ENCODE measurements at regions not wholly inside any gene's neighbourhood (a gene's known extent, or its start where the extent isn't known, plus 50 kb on each side); places are given as distances from the start of the nearest gene placed in this dataset.

GRCh38 chrX:109914114-109914849, 88.6 kb upstream of the TMEM164 start:
- peak; percentile 96 for FAIRE-seq
- no peaks in the 10 kb centered on the region for H3K27me3 ChIP-seq (ENCODE audit: insufficient read depth, low read length)

GRCh38 chrX:109918753-109919152, 84.2 kb upstream of the TMEM164 start:
- no peaks in the 10 kb centered on the region for H3K36me3 ChIP-seq (ENCODE audit: insufficient read depth, low read length)
- H3K9me3 Mint-ChIP-seq (ENCODE audit: unreplicated experiment), result no peaks in the 10 kb centered on the region
- TF ChIP-seq EZH2 (IDR thresholded peaks at IDR 0.05; ENCODE audit: insufficient read depth, low read length), result no peak
- no peak for TF ChIP-seq CTCF (IDR thresholded peaks at IDR 0.05; ENCODE audit: insufficient read depth, low read depth, low read length)
- H3K4me3 Mint-ChIP-seq (ENCODE audit: unreplicated experiment), result no peak overlapping the region
- no peak for FAIRE-seq
- H3K9ac ChIP-seq (ENCODE audit: low read length), result no peak overlapping the region
- no peak overlapping the region for H3K27ac ChIP-seq (ENCODE audit: low read depth, low read length)
- no peaks in the 10 kb centered on the region for H3K27me3 ChIP-seq (ENCODE audit: insufficient read depth, low read length)
- H2AFZ ChIP-seq (ENCODE audit: low read depth, low read length), result no peak overlapping the region
- H3K27me3 Mint-ChIP-seq (ENCODE audit: low read depth, unreplicated experiment), result no peaks in the 10 kb centered on the region
- no peaks in the 10 kb centered on the region for H3K79me2 ChIP-seq (ENCODE audit: insufficient read depth, low read length)
- H3K9me3 ChIP-seq (ENCODE audit: insufficient read depth, low read depth, low read length), result no peaks in the 10 kb centered on the region
- no peaks in the 10 kb centered on the region for H3K36me3 Mint-ChIP-seq (ENCODE audit: low read depth, unreplicated experiment)
- no peak overlapping the region for H3K4me2 ChIP-seq (ENCODE audit: low read length)
- no peaks in the 10 kb centered on the region for H3K4me1 ChIP-seq (ENCODE audit: insufficient read depth, low read length)
- no peaks in the 10 kb centered on the region for H4K20me1 ChIP-seq (ENCODE audit: insufficient read depth, low read length)
- no peaks in the 10 kb centered on the region for H3K4me1 Mint-ChIP-seq (ENCODE audit: low read depth, unreplicated experiment)
- H3K4me3 ChIP-seq (ENCODE audit: insufficient read depth, low read depth, low read length), result no peak overlapping the region
- no peak overlapping the region for H3K27ac Mint-ChIP-seq (ENCODE audit: unreplicated experiment)
- DNase-seq (ENCODE audit: low read depth), result no peak

More at GRCh38 chrX:109914114-109914849, 88.6 kb upstream of the TMEM164 start:
- no peaks in the 10 kb centered on the region for H3K79me2 ChIP-seq (ENCODE audit: insufficient read depth, low read length)
- no peak for DNase-seq (ENCODE audit: low read depth)
- no peak overlapping the region for H2AFZ ChIP-seq (ENCODE audit: low read depth, low read length)
- no peaks in the 10 kb centered on the region for H3K4me1 ChIP-seq (ENCODE audit: insufficient read depth, low read length)
- Mint-ChIP-seq H3K9me3 (ENCODE audit: unreplicated experiment) (no peaks in the 10 kb centered on the region), H3K4me1 (ENCODE audit: low read depth, unreplicated experiment) (no peaks in the 10 kb centered on the region), H3K36me3 (ENCODE audit: low read depth, unreplicated experiment) (no peaks in the 10 kb centered on the region), H3K27ac (ENCODE audit: unreplicated experiment) (no peak overlapping the region), H3K27me3 (ENCODE audit: low read depth, unreplicated experiment) (no peaks in the 10 kb centered on the region), H3K4me3 (ENCODE audit: unreplicated experiment) (no peak overlapping the region)
- no peak overlapping the region for H3K9ac ChIP-seq (ENCODE audit: low read length)
- no peaks in the 10 kb centered on the region for H4K20me1 ChIP-seq (ENCODE audit: insufficient read depth, low read length)
- no peaks in the 10 kb centered on the region for H3K36me3 ChIP-seq (ENCODE audit: insufficient read depth, low read length)
- no peak overlapping the region for H3K4me2 ChIP-seq (ENCODE audit: low read length)
- H3K4me3 ChIP-seq (ENCODE audit: insufficient read depth, low read depth, low read length), result no peak overlapping the region
- H3K27ac ChIP-seq (ENCODE audit: low read depth, low read length), result no peak overlapping the region
- TF ChIP-seq EZH2 (IDR thresholded peaks at IDR 0.05; ENCODE audit: insufficient read depth, low read length), result no peak
- no peak for TF ChIP-seq CTCF (IDR thresholded peaks at IDR 0.05; ENCODE audit: insufficient read depth, low read depth, low read length)
- H3K9me3 ChIP-seq (ENCODE audit: insufficient read depth, low read depth, low read length), result no peaks in the 10 kb centered on the region

- Mint-ChIP-seq H3K36me3 (ENCODE audit: low read depth, unreplicated experiment) (no peaks in the 10 kb centered on the region), H3K9me3 (ENCODE audit: unreplicated experiment) (no peaks in the 10 kb centered on the region), H3K27me3 (ENCODE audit: low read depth, unreplicated experiment) (no peaks in the 10 kb centered on the region), H3K4me3 (ENCODE audit: unreplicated experiment) (no peak overlapping the region), H3K4me1 (ENCODE audit: low read depth, unreplicated experiment) (no peaks in the 10 kb centered on the region), H3K27ac (ENCODE audit: unreplicated experiment) (no peak overlapping the region)
- Histone ChIP-seq H4K20me1 (ENCODE audit: insufficient read depth, low read length) (no peaks in the 10 kb centered on the region), H3K27ac (ENCODE audit: low read depth, low read length) (no peak overlapping the region), H3K4me3 (ENCODE audit: insufficient read depth, low read depth, low read length) (no peak overlapping the region), H3K9me3 (ENCODE audit: insufficient read depth, low read depth, low read length) (no peaks in the 10 kb centered on the region), H3K4me2 (ENCODE audit: low read length) (no peak overlapping the region), H3K36me3 (ENCODE audit: insufficient read depth, low read length) (no peaks in the 10 kb centered on the region), H3K79me2 (ENCODE audit: insufficient read depth, low read length) (no peaks in the 10 kb centered on the region), H2AFZ (ENCODE audit: low read depth, low read length) (no peak overlapping the region), H3K27me3 (ENCODE audit: insufficient read depth, low read length) (no peaks in the 10 kb centered on the region), H3K4me1 (ENCODE audit: insufficient read depth, low read length) (no peaks in the 10 kb centered on the region), H3K9ac (ENCODE audit: low read length) (no peak overlapping the region)
- FAIRE-seq (no peak), DNase-seq (ENCODE audit: low read depth) (no peak)
- TF ChIP-seq CTCF (IDR thresholded peaks at IDR 0.05; ENCODE audit: insufficient read depth, low read depth, low read length) (no peak), EZH2 (IDR thresholded peaks at IDR 0.05; ENCODE audit: insufficient read depth, low read length) (no peak)
Observed at GRCh38 chrX:109920325-109920724, 82.6 kb upstream of the TMEM164 start.
